NCI-H1436 treated with DMSO at 0.1 percent for 48 hours (cell line): ENCODE measurements at regions not wholly inside any gene's neighbourhood (a gene's known extent, or its start where the extent isn't known, plus 50 kb on each side); places are given as distances from the start of the nearest gene placed in this dataset.
"Not testable (repeated sequence)": the region's sequence is repeated elsewhere in the genome, so short reads cannot be mapped to it uniquely, and the experiment has no call there.

Source experiments
- DNase-seq: peaks from one replicate; lab custom pipeline; 2025; lab: John Stamatoyannopoulos, UW

DNA sequence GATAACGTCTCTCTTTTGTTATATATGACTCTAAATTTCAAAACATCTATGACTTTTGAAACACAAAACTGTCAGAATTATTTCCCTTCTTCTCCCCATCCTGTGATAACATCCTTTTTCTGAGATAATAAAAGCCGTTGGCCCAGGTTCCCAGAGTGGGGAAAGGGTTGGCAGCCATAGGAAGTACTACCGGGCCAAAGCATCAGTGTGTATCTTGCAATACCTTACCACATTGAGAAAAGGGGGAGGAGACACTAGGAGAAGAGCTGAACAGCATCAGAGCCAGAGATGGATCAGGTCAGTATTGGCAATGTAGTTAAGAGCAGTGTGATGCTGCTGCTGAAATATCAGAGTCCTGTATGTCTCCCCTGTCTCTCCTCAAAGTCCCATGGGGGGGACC lies 210.0 kb upstream of the PROK2 start:
- DNase-seq, result no peak

DNA sequence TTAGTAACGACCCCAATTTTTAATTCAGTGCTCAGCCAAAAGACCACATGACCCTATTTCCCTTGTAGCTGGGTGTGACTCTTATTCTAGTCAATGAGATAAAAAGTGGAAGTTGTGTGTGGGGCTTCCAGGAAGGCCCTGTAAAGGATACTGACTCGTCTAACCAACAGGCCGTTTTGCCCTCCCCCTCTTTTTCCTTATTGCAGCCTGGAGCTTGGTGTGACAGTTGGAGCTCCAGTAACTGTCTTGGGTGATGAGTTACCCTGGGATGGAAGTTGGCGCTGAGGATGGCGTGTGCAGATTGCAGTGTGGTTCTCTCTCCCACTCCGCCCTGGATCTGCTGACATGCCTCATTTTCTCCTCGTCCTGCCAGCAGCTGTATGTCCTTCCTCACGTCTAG lies 209.3 kb upstream of the PROK2 start:
- no peak for DNase-seq

DNA sequence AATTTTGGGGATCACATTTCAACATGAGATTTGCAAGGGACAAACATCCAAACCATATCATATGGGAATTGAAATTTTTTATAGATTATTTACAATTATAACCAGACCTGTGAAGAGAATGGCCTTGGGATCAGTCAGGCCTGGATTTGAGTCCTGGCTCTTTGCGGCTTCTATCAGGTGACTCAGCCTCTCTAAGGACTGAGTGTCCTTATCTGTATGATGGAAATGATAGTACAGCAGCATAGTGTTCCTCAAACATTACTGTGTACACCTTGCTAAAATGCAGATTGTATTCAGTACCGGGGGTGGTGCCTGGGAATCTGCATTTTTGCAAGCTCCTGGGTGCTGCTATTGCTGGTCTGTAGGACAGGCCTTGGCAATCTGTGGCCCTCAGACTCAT lies 206.7 kb upstream of the PROK2 start:
- no peak for DNase-seq

DNA sequence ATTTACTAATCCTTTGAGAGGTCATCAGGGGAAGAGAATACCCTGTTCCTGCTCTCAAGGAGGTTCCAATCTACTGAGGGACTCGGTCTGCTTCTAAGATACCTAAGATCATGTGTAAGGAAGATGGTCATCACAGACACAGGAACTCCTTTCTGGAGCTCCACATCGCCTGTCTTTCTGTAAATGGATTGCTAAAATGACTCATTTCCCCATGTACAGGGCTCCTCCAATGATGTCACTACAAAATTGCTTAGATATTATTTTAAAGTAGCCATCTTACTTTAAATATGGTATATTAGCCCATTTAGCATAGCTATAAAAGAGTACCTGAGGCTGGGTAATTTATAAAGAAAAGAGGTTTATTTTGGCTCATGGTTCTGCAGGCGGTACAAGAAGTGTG lies 206.1 kb upstream of the PROK2 start:
- DNase-seq, result no peak

DNA sequence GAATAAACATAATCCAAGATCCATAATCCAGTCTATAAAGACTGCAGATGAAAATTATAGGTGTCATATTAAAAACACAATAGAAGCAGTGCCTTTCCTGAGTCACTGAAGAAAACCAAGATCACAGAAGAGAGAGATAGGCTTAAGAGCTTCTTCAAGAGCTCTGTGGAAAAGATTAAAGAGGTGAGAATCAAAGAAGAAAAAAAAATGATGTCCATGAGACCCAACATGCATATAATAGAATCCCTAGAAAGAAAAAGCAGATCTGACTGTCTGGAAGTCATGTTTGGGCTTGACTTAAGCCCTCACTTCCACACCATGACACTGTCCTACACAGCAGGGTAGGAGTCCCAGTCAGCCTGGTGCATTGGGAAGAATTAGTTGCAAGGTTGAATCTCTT lies 205.6 kb upstream of the PROK2 start:
- DNase-seq, result no peak

DNA sequence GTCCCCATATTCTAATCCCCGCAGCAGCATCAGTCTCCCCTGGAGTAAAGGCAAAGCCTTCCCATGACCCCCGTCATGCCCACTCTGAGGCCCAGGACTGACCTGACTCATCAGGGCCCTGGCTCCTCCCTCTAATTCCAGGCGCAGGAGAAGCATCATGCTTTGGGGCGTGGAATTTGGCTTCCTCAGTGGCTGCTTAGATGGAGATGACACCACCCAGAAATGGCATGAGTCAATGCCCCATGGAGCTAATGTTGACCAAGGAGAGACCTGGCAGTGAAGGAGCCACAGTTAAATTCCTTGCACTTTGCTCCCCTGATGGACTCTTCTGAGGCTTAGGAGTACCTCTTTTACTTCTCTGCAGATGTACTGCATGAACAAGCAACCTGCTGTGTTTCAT lies 204.2 kb upstream of the PROK2 start:
- DNase-seq, result no peak

DNA sequence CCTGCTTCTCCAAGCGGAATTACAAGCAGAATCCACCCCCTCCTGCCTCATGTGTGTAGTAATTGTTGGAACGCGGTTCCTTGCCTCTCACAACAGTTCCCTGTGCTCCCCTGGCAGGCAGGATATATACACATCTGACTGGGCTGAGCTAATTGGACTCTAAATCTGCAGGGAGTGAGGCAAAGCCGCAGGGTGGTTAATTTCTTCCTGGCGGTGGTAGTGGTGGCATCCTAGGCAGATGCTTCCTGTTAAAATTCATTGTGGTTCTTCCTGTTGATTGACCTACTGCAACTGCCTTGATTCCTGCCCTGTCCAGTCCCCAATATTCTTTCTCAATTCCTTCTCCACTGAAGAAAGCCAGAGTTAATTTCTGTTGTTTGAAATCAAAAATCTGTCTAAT lies 202.9 kb upstream of the PROK2 start:
- DNase-seq, result no peak

DNA sequence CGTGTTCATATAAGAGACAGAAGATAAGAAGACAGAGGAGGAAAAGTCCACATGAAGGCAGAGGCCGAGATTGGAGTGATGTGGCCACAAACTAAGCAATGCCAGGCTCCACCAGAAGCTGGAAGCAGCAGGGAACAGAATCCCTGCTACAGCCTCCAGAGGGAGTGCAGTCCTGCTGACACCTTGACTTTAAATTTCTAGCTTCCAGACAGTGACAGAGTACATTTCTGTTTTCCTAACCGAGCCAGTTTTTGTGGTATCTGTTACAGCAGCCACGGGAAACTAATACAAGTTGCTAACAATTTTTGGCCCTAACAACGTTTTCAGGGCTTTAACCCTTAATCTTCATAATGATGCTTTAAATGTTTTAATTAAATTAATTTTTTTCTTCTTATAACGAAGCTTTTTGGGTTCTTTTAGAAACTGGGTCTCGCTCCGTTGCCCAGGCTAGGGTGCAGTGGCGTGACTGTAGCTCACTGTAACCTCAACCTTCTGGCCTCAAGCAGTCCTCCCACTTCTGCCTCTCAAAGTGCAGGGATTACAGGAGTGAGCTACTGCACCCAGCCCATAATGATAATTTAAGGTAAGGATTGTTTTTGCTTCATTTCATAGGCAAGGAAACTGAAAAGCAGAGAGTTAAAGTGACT lies 202.3 kb upstream of the PROK2 start:
- DNase-seq, result no peak

DNA sequence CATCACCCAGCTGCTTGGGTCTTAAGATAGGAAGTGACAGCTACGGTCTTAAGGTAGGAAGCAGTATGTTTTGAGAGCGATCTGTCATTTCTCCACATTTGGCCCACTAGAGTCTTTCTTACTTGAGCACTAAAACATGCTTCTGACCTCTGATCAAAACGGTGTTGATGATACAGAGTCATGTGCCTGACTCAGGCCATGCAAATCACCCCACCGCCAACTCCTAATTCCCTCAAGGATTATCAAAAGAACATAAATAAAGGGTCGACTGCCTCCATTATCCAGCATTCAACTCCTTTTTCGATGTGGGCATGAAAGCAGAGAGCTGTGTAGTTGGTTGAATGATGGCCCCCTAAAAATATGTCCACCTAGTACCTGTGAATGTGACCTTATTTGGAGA lies 201.7 kb upstream of the PROK2 start:
- no peak for DNase-seq

DNA sequence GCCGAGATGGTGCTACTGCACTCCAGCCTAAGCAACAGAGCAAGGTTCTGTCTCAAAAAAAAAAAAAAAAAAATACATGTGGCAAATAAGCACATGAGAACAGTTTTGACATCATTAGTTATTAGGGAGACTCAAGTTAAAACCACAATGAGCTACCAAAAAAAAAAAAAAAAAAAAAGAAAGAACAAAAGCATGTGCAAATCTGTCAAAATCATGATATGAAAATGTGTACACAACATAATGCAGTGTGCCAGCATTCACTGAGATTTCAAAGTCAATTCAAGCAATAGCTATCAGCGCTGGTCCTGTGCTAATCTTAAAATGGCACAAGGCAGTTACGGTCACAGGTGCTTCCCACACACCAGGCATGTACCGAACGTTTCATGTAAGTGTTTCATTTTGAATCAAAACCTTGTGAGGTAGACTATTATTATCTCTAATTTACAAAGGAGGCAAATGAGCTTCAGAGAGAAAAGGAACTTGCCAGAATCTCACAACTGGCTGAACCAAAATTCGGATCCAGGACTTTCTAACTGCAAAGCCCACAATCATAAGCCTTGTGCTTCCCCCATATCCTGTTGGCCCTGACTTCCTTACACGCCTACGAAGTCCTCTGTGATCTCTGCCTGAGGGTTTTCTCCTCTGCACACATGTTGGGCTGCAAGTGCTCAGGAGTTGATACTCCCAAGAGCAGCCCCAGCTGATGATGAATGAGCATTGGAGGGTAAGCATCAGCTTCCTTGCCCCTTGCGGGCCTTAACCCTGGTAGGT lies 200.1 kb upstream of the PROK2 start:
- no peak for DNase-seq

DNA sequence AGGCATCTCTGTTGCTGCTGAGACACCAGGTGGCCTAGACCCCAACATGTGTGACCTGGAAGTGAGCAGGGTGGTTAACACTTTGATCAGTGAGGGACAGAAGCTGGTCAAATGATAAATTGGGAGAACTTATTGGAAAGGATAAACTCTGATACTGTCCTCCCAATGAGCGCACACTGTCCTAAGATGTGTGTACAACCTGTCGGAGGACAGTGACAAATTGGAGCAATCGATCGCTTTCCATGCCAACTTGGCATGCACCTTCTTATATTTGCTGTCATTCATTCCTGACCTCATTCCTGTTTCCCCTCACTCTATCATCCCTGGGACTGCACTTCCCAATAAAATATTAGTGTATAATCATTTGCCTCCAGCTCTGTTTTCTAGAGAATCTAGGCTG lies 198.7 kb upstream of the PROK2 start:
- DNase-seq, result no peak

DNA sequence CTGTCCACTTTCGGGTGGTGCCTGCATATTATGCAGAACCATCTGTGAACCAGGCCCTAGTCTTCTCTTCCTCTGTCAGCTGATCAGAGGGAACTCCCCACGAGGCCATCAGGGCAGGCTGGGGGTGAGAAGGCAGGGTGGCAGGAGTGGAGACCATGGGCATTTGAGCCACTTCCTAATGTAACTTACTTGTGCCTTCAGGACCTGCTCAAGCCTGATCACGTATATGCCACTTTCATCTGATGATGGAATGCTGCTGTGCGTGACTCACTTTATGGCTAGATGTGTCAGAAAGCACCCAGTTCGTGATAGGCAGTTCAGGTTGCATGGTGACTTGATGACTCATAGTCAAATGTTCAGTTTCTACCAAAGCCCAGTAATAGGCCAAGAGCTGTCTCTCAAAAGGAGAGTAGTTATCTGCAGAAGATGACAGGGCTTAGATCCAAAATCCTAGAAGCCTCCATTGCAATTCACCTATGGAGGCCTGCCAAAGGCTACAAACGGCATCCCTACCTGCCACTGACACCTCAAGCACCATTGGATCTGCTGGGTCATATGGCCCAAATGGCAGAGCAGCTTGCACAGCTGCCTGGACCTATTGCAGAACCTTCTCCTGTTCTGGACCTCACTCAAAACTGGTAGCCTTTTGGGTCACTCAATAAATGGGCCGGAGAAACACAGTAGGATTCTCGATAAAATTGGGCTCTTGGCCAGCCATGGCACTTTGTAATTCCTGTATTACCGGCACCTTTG lies 197.7 kb upstream of the PROK2 start:
- DNase-seq, result not testable (repeated sequence)

DNA sequence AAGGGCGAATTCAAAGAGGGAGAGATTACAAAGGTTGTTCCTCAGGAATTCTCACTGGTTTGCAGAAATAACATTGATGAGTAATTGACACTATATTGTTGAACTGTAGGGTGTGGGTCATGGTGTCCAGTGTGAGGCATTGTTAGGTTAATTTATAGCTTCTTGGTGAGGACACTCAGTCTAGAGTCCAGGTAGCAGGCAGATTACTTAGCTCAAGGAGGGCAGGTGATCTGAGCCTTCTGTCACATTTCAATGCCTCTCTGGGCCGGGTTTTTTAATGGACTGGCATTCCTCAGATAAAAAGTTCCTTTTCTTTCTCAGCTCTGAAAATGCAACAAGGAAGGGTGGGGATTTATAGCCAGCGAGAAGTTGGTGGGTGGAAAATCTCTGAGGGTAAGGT lies 194.2 kb upstream of the PROK2 start:
- DNase-seq, result no peak

DNA sequence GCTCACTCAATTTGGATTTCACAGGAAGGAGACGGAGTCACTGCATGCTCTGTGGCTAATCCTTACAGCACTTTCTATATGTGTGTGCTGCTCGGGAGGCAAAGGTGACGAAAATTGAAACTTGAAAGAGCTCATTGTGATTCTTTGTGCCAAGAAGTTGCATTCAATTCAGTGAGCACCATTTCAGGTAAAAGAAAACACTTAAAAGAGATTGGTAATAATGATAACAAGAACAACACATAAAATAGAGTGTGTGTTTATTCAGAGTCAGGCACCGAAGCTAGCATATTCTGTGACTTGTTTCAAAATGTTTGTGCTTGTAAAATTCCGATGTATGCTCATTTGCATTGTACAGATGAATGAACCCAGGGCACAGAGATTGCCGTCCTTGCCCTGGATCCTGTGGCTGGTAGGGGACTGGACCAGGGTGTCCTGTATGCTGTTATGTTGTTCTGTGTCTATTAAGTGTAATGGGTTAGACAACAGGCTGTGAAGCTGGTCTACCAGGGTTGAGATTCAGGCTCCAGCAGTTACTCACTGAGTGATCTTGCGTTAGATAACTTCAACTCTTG lies 193.3 kb upstream of the PROK2 start:
- no peak for DNase-seq

DNA sequence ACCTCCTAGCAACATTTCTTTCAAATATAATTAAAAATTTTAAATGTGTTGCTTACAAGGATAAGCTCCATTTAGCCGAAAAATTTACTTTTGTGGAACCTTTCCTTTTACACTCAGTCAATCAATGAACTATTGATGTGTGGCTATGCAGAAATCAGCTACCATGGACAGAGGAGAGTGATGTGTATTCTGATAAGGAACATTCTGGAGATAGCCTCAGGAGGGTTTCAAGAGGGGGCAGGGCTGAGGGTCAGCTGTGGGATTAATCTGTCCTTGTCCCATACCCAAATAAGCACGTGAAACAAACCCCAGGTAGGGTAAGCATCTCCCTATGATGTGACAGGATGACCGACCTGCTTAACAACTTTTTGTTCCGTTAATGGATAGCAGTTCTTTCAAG lies 192.6 kb upstream of the PROK2 start:
- no peak for DNase-seq

DNA sequence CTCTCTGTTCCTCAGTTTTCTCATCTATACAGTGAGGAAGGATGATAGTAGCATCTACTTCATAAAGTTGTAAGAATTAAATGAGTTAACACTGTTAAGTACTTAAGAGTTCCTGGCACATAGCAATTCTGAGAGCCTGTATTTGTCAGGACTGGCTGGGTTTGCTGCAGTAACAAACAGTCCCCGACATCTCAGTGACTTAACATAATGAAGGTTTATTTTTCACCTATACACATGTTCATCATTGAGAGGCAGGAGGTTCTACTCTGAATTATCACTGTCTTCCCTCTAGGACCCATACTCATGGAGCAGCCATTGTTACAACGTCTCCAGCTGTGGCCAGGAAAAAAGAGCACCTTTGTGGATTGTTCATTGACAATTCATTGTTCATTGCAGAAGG lies 190.6 kb upstream of the PROK2 start:
- DNase-seq, result no peak

DNA sequence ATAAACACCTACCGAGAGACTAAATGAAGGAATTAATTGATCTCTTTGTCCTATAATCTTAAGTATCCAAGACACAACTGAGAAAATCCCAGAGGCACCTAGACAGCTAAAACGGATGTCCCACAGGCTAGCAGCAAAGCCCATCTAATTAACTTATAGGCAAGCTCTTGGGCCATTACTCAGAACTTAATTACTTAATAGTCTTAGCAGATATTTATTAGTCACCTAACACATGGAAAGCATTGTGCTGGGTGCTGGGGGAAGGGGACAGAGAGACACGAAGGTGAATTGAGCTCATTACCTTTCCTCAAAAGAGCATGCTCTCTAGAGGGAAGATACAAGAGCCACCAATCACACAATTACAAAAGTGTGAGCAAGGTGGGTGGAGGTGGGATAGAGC lies 189.8 kb upstream of the PROK2 start:
- peak; percentile 86 for DNase-seq

DNA sequence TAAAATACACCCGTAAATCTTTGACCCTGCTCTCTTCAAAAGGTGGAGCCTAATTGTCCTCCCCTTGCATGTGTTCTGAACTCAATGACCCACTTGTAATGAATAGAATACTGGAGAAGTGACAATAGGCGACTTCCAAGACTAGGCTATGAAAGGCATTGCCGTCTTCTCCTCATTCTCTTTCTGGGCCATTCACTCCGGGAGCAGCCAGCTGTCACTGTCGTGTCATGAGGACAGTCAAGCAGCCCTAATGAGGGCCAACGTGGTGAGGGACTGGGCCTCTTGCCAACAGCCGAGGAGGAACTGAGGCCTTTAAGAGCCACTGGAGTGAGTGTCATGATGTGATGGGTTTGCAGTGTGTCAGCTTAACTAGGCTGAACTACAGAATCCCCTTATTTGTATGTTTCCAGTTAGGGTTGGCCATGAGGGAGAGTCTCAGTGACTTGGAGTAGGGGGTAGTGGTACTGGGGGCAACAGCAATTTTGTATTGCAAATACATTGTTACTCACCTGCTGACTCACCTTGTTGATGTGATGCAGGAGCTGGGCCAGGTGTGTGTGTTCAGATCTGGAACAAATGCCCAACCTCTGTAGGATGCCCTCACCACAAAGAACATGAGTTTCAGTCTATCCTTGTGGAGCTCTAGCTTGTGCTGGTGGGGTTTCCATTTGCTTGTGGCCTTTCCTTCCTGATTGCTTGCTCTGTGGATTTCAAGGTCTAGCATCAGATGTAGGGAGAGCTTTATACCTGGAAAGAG lies 188.5 kb upstream of the PROK2 start:
- DNase-seq, result no peak

DNA sequence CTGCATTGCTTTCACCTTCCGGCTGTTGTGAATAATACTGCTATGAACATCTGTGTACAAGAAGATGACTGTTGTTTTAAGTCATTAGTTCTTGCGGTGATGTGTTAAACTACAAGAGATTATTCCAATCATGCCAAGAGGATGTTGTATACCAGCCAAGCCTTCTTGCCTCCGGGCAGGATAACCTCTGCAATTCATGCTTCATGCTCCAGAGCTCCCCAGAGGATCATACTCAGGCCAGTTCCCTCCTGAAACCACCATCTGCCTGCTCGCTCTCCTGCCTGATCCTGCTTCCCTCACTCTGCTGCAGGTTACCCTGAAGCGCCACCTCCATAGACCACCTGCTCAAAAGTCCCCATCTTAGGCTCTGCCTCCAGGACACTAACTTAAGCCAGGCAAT lies 187.1 kb upstream of the PROK2 start:
- no peak for DNase-seq

DNA sequence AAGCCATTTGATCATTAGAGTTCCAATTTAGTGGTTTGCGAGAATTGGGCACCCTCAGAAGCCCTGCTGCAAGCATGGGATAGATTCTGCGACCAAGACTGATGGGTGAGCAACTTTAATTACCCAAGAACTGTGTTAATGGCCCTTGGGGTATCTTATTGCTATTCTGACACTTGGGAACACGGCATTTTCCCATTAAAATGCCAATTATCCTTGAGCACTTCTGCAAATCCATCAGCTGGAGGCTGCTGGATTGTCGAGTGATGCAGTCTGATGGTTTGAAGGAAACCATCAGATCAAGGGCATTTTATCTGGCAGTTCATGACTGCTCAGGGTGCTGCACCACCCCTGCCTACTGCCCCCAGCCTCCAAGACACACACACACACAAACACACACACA lies 183.6 kb upstream of the PROK2 start:
- DNase-seq, result no peak

DNA sequence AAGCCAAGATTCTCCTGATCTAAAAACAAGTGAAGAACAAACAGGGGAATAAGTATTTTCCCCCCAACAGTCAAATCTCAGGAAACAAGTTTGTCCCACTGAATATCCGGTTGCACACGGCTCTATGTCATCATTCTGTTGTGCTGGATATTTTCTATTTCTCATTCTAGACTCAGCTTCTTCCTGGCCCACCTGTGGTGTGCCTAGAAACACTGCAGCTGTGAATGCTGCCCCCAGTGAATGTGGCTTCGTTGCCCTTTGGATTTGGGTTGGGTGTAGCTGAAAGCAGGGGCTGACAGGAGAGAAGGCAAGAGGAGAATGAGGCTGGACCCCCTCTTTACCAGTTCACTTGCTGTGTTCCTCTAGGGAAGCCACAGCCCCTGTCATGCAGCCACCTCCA lies 181.2 kb upstream of the PROK2 start:
- DNase-seq, result no peak

DNA sequence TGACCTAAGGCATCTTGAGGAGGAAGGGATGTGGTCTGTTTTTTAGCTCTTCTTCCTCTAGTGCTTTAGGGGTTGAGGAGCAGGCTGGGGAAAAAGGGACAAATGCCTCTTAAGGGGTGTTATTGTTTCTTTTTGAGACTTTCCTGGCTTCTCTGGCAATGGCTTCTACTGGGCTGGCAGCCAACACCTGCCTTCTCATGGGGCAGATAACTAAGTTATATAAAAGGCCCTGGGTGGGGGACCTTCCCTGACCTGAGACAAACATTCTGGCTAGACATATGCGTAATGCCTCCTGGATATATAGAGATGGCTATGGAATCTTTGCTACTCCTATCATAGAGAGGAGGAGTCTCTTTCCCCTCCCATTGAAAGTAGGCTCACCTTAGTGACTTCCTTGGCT lies 179.2 kb upstream of the PROK2 start:
- DNase-seq, result no peak
